Activated CD4-positive, alpha-beta T cell treated with anti-CD3 and anti-CD28 coated beads, Interleukin-10, Interleukin-2, amounts not matched to agents 100 ng/mL and 50 ng/mL, durations not matched to agents 16 hours and 8 hours (primary cell): ENCODE measurements at regions not wholly inside any gene's neighbourhood (a gene's known extent, or its start where the extent isn't known, plus 50 kb on each side); places are given as distances from the start of the nearest gene placed in this dataset.
"Not testable (repeated sequence)": the region's sequence is repeated elsewhere in the genome, so short reads cannot be mapped to it uniquely, and the experiment has no call there.

ENCODE experiments used
- DNase-seq: peaks from one replicate; pipeline ENCODE4 v3.0.0-alpha.2; 2020

DNA sequence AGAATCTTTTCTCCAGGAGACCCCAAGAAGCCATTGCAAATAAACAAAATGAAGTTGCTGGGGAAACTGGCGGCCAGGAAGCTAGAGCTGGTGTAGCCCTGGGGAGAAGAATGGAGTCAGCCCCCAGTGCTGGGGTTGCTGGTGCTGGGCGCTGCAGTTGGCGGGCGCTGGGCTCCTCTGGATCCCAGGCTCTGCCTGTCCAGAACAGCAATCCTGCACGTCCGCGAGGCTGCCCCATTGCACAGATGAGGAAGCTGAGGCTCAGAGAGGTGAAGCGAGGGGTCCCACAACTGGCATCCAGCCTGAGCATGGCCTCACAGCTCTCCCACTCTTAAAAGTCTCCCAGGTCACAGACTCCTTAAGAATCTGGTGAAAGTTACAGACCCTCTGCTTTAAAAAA, 161.1 kb downstream of the OR4M2 start:
- no peak for DNase-seq

- not testable (repeated sequence) for DNase-seq
Observed at GRCh38 chr15:22242311-22242710, 162.0 kb downstream of the OR4M2 start.

- DNase-seq = no peak
Observed at GRCh38 chr15:22243440-22244130, 163.3 kb downstream of the OR4M2 start.

- DNase-seq = not testable (repeated sequence)
Observed at GRCh38 chr15:22249511-22249910, 169.2 kb downstream of the OR4M2 start.

DNA sequence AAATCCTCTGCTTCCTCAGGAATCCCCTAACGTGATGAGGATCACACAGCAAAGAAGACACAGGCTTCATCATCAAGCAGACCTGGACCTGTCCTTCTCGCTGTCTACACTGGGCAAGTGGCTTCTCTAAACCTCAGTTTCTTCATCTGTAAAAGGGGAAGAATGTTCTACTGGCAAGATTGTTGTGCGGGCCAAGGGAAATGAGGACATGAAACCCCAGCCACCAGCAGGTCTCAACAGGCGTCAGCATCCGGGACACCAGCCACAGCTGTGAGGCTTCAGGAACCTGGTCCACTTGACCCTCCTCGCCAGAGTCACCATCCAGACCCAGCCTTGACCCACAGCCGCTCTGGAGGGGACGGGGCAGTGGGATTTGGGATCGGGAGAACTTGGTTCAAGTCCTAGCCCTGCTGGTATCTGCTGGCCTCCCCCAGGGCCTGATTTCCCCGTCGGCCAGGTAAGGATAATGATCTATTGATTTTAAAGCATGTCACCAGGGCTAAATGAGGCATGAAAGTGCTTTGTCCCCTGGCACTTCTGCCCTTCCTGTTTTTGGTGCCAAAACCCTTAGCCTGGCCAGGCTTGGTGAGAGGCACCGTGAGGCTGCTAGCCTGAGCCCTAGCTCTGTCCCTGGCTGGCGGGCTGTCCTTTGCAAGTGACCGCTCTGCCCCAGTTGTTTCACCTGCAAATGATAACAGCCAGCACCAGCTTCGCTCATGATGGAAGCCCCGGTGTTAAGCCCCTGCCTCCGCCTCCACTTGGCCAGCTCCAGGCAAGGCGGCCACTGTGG, 170.4 kb downstream of the OR4M2 start:
- not testable (repeated sequence) for DNase-seq

DNA sequence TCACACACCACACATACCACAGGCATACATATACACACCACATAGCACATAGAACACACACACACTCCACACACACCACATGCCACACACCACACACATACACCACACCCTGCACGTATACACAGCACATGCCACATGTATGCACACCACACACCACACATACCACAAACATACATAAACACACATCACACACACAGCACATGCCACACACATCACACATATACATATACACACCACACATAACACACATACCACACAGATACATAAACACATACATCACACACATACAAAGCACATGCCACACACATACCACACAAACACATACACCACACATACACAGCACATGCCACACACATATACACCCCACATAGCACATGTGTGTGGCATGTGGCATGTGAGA, 171.1 kb downstream of the OR4M2 start:
- no peak for DNase-seq

DNA sequence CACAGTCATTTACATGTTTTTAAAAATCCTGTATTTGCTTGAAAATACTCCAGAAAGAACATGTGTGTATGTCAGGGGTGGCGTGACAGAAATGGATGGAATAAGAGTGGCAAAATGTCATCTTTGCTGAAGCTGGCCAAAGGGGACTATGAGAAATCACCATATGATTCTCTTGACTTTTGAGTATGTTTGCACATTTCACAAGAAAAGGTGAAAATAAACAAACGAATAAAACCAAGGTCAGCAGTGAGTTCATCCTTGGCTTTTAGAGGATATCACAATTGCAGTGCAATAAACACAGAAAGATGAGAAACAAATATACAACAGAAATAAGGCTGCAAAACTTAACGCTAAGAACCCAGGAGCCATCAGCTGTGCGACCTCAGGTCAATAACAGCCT, 171.7 kb downstream of the OR4M2 start:
- DNase-seq = not testable (repeated sequence)

GRCh38 chr15:22252521-22252920, 172.2 kb downstream of the OR4M2 start:
- not testable (repeated sequence) for DNase-seq

GRCh38 chr15:22253002-22253675, 172.8 kb downstream of the OR4M2 start:
- not testable (repeated sequence) for DNase-seq

- DNase-seq = peak; percentile 63
Observed at GRCh38 chr15:22253676-22254408, 173.5 kb downstream of the OR4M2 start.

- DNase-seq = peak; percentile 19
Observed at GRCh38 chr15:22254409-22255045, 174.2 kb downstream of the OR4M2 start.

DNA sequence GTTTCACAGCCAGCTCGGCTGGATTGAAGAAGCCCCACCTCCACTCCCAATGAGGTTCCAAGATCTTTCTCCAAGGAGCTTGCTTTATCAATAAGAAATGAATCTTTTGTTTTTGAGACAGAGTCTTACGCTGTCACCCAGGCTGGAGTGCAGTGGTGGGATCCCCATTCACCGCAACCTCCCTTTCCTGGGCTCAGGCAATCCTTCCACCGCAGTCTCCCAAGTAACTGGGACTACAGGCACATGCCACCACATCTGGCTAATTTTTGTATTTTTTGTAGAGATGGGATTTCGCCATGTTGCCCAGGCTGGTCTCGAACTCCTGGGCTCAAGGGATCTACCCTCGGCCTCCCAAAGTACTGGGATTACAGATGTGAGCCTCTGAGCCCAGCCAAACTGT, 175.3 kb downstream of the OR4M2 start:
- DNase-seq = not testable (repeated sequence)

GRCh38 chr15:22256389-22257046, 176.2 kb downstream of the OR4M2 start:
- not testable (repeated sequence) for DNase-seq

DNA sequence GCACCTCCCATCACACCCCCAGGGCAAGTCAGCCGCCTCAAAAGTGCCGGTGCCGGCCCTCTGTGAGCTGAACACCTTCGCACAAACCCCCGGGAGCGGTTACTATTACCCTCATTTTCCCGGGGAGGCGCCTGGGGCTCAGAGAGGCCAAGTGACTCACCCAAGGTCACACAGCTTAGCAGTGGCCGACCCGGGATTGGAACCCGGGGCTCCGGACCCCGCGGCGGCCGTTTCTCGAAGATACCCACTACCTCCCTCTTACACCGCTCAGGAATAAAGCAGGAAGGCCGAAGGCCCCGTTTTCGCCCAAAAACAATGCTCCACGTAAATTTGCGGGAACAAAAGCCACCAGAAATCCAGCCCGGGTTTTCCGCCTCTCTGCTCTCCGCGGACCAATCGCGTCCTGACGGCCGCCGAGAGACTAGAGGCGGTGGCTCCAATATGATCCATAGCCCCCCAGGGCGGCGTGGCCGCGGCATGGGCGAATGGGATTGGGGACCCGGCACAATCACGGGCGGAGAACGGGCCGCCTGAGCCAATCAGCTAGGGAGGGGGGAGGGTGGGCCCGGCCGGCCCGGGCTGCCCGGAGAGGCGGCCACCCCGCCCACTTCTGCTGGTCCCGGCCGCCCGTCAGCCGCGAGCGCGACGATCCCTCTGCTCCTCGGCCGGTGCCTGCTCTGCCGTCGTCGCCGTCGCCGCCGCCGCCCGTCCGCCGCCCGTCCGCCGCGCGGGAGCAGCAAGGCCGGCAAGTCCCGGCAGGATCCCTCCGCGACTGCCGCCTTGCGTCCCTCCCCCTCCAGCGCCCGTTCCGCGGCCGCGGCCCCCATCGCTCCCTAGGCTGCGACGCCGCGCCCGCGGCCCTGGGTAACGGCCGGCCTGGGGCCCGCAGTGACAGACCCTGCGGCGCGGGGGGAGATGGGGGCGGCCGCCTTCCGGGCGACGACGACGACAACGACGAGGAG, 177.0 kb downstream of the OR4M2 start:
- peak; percentile 17 for DNase-seq

- DNase-seq = no peak
Observed at GRCh38 chr15:22258009-22258397, 177.7 kb downstream of the OR4M2 start.

GRCh38 chr15:22258398-22259150, 178.2 kb downstream of the OR4M2 start:
- no peak for DNase-seq

DNA sequence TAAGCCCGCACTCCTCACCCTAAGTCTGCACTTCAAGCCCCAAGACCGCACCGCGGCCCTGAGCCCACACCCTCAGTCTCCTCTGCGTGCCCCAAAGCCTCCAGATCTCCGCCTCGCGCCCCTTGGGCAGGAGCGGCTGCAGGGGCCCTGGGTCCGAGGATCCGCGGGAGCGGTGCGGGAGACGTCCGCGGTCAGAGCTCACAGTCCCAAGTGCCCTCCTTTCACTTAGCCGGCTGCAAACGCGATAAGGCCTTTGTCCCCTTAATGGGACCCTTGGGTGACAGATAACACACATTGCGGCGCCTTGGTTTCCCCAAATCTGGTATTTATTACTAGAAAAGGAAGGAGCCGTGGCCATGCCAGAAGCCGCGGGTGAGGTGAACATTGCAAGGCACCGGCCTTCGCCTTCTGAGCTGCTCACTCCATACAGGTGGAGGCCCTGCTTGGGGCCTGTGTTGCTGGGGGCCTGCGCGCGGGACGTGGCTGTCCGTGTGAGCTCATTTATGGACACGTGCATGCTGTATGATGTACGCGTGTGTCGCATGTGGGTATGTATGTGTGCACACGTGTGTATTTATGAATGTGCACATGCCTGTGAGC, 178.9 kb downstream of the OR4M2 start:
- not testable (repeated sequence) for DNase-seq

DNA sequence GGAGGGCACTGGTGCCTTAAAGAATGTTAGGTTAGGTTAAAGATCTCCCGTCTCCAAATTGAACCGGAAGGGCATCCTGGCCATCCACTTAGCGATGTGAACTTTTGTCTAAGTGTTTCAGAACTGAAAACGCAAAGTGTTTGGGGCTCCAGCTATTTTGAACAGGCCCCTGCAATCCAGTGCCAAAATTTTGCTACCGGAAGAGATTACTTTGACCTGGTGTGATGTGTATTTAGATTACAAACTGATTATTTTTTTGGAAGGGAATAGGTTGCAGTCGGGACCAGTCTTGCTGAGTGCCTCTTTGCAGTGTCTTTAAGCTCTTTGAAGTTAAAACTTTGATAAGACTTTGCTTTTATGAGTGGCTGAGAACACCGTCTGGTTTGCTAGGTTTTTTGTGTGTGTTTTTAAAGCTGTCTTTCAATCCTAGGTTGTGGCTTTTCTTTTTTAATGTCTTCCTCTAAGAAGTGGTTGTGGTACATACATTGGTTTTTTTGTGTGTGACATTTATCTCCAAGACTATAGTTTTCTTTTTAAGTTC, 179.6 kb downstream of the OR4M2 start:
- DNase-seq = no peak

DNA sequence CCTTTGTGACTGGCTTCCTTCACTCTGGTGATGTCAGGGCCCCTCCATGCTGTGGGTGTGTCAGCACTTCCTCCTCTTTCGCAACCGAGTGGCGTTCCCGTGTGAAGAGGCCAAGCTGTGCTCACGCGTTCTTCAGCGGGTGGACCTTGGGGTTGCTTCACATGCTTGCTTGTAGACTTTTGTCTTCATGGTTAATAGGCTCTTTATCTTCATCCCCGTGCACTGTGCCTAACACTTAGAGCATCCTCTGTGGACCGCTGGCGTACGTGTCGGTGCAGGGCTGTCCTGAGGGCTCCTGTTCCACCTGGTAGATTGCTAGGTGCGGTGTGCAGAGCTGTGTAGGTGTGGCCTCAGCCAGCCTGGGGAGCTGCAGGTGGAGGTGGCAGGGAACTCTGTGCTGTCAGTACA, 182.3 kb downstream of the OR4M2 start:
- DNase-seq = peak; percentile 65
